Right atrium auricular region (tissue), 2 donors: ENCODE measurements at regions not wholly inside any gene's neighbourhood (a gene's known extent, or its start where the extent isn't known, plus 50 kb on each side); places are given as distances from the start of the nearest gene placed in this dataset.

Experiments used
- DNase-seq: peaks from one replicate; pipeline ENCODE4 v3.0.0-alpha.2; 2019; ENCODE audit warnings: low spot score
- H3K27ac ChIP-seq, 2 donors: fragments of 200-600 bp; sonication (generic); 1 replicate in 1 of 2; 2 replicates in 1 of 2; pipeline ENCODE4 v1.5.1; 2016 to 2019
- H3K27me3 ChIP-seq, 2 donors: fragments of 200-600 bp; sonication (generic); one replicate each; pipeline versions ENCODE4 v1.5.1 to v1.6.0; 2017 to 2019
- H3K36me3 ChIP-seq: fragments of 200-600 bp; sonication (generic); one replicate; pipeline ENCODE4 v1.5.1; 2016
- H3K4me1 ChIP-seq, 2 donors: fragments of 200-600 bp; sonication (generic); one replicate each; pipeline versions ENCODE4 v1.5.1 to v1.6.0; 2017 to 2019
- H3K4me3 ChIP-seq, 2 donors: fragments of 200-600 bp; sonication (generic); 1 replicate in 1 of 2; 2 replicates in 1 of 2; pipeline ENCODE4 v1.5.1; 2017 to 2019; ENCODE audit warnings: mild to moderate bottlenecking in 1 of 2, moderate library complexity in 1 of 2
- H3K9me3 ChIP-seq, 2 donors: fragments of 200-600 bp; sonication (generic); one replicate each; pipeline ENCODE4 v1.5.1; 2019
- CTCF ChIP-seq, 2 donors: fragments of 200-600 bp; sonication (generic); IDR thresholded peaks; one replicate each; pipeline ENCODE4 v1.5.1; 2019; ENCODE audit warnings: antibody characterized with exemption in 2 of 2

DNA sequence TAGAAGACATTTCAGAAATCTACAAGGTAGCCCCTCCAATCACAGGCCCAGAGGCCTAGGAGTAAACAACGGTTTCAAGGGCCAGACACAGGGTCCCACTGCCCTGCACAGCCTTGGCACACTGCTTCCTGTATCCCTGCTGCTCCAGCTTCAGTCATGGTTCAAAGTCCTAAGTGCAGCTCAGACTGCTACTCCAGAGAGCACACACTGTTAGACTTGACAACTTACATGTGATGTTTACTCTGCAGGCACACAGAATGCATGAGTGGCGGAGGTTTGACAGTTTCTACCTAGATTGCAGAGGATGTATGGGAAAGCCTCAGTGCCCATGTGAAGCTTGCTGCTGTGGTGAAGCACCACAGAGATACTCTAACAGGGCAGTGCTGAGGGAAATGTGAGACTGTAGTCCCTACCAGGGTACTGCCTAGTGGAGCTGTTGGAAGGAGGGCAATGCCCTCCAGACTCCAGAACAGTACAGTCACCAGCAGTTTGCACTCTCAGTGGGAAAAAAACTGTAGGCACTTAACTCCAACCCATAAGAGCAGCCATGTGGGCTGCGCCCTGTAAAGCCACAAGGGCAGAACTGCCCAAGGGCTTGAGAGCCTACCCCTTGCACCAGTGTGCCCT, 270.0 kb downstream of the ZWINT start:
- no peak for TF ChIP-seq CTCF (IDR thresholded peaks at IDR 0.05)
- Histone ChIP-seq H3K36me3 (no peaks in the 10 kb centered on the region), H3K9me3 (no peaks in the 10 kb centered on the region), H3K27ac (no peak overlapping the region), H3K4me3 (no peak overlapping the region), H3K27me3 (no peaks in the 10 kb centered on the region), H3K4me1 (no peaks in the 10 kb centered on the region)
- DNase-seq: no peak

- no peak for DNase-seq
- Histone ChIP-seq H3K9me3 (no peaks in the 10 kb centered on the region), H3K27ac (no peak overlapping the region), H3K36me3 (no peaks in the 10 kb centered on the region), H3K4me3 (no peak overlapping the region), H3K4me1 (no peaks in the 10 kb centered on the region), H3K27me3 (no peaks in the 10 kb centered on the region)
- TF ChIP-seq CTCF (IDR thresholded peaks at IDR 0.05): no peak
Measured at GRCh38 chr10:56085406-56086122, 275.5 kb downstream of the ZWINT start.

DNA sequence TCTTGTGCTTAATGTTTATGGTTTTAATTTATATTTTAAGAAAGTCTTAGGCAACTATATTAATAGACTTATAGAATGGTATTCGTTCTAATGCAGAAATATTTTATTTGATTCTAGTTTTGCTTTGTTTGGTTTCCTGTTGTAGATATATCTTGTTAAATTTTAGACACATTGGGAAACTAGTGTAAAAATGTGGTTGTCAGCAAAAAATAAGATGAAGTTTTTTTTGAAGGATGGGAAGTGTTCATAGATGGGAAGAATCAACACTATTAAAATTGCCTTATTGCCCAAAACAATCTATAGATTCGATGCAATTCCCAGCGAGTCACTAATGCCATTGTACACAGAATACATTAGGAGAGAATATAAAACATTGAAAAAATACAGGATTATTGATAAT, 278.9 kb downstream of the ZWINT start:
- no peaks in the 10 kb centered on the region for H3K27me3 ChIP-seq
- no peak overlapping the region for H3K27ac ChIP-seq
- no peak for DNase-seq
- TF ChIP-seq CTCF (IDR thresholded peaks at IDR 0.05): no peak
- no peaks in the 10 kb centered on the region for H3K9me3 ChIP-seq
- no peaks in the 10 kb centered on the region for H3K4me1 ChIP-seq
- no peak overlapping the region for H3K4me3 ChIP-seq
- H3K36me3 ChIP-seq: no peaks in the 10 kb centered on the region

DNA sequence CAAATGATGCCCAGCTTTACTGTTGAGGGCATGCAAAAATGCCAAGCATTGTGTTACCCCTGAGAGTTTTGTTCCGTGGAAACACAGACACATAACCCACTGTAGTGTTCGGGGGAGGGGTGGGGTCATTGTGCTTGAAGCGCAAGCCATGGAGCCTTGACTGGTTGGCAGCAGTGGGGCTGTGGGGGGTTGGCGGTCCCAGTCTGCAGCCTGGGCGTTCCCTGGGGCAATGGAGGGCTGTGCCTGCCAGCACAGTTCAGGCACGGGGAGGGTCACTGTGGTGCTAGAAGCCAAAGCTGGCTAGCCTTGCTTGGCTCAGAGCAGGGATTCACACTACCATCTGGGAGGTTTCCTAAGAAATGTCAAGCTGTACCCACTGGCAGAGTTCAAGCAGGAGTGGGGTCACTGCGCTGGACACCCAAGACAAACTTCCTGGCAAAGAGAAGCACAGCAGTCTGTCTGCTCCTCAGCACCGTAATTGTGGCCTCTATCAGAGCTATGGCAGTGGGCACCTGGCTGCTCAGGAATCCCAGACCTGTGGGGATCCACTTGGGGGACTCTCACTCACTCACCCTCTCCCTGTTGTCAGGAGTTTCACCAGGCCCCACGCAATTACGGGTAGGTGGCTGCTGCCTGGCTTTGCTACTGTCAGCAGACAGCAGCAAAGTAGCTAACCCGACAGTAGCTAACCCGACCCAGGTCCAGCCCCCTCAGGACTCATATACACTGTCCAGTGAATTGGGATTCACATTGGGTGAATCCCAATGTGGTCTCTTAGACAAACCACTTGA, 292.4 kb downstream of the ZWINT start:
- Histone ChIP-seq H3K4me1 (no peaks in the 10 kb centered on the region), H3K9me3 (no peaks in the 10 kb centered on the region), H3K36me3 (no peaks in the 10 kb centered on the region), H3K27ac (no peak overlapping the region), H3K27me3 (no peaks in the 10 kb centered on the region), H3K4me3 (no peak overlapping the region)
- no peak for TF ChIP-seq CTCF (IDR thresholded peaks at IDR 0.05)
- DNase-seq: no peak

DNA sequence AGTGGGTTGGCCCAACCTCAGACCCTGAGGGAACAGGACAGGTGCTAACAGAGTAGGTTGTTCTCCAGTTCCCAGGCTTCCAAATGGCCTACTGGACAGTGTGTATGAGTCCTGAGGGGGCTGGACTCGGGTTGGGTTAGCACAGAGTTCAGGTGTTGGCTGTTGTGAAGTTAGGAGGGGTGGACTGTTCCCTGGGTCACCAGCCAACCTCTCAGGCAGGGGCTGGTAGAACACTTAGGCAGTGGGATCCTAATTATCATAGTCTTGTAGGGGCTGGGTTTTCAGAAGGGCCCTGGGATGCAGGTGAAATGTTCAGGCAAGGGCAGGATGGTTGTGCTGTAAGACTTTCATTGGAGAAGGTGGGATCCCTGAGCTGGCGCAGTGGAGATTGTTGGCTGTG, 293.0 kb downstream of the ZWINT start:
- Histone ChIP-seq H3K4me3 (no peak overlapping the region), H3K9me3 (no peaks in the 10 kb centered on the region), H3K27me3 (no peaks in the 10 kb centered on the region), H3K36me3 (no peaks in the 10 kb centered on the region), H3K4me1 (no peaks in the 10 kb centered on the region), H3K27ac (no peak overlapping the region)
- no peak for TF ChIP-seq CTCF (IDR thresholded peaks at IDR 0.05)
- DNase-seq: no peak
